H1 (cell line): ENCODE measurements at regions not wholly inside any gene's neighbourhood (a gene's known extent, or its start where the extent isn't known, plus 50 kb on each side); places are given as distances from the start of the nearest gene placed in this dataset.

Experiments used
- KDM4A ChIP-seq: IDR thresholded peaks from one replicate; pipeline ENCODE4 v1.7.1; 2012; ENCODE audit warnings: low read depth, mild to moderate bottlenecking, moderate library complexity, low read length, inconsistent platforms; ENCODE audit not compliant: severe bottlenecking
- POLR2A ChIP-seq, 2 experiments: IDR thresholded peaks; 1 replicate in 1 of 2; 2 replicates in 1 of 2; pipeline ENCODE4 v1.6.1; 2011; ENCODE audit warnings: low read depth in 2 of 2, low read length in 2 of 2, mild to moderate bottlenecking in 2 of 2; ENCODE audit errors: control extremely low read depth in 1 of 2
- TCF12 ChIP-seq: IDR thresholded peaks from 2 replicates; pipeline ENCODE4 v1.6.1; 2011; ENCODE audit warnings: low read depth, mild to moderate bottlenecking, low read length

- no peak for TF ChIP-seq KDM4A
- TF ChIP-seq POLR2A (IDR thresholded peaks at IDR 0.05; ENCODE audit: control extremely low read depth in 1 of 2, low read depth in 2 of 2, low read length in 2 of 2): no peak
- TF ChIP-seq TCF12: no peak
- TF ChIP-seq, all 59 proteins: peak for 0
These were observed 206.8 kb upstream of the ESRRG start (continued) for GRCh38 chr1:216929870-216930582.
